OCI-LY7 (cell line): ENCODE measurements at regions not wholly inside any gene's neighbourhood (a gene's known extent, or its start where the extent isn't known, plus 50 kb on each side); places are given as distances from the start of the nearest gene placed in this dataset.

Experiments used
- BruUV-seq: library from RNA; stranded (reverse); fragments of 400-500 nt; replicated peaks from 2 replicates; lab custom pipeline; 2021; lab: Mats Ljungman, UMichigan
- CTCF ChIA-PET: fragments of 300-600 bp; sonication (Branson Sonifier 250); formaldehyde crosslinking; loops from one replicate; lab custom pipeline; 2022; ENCODE audit warnings: antibody characterized with exemption; ENCODE audit not compliant: unreplicated experiment; lab: Charles Lee
- POLR2A ChIA-PET: fragments of 300-600 bp; sonication (Branson Sonifier 250); formaldehyde crosslinking; loops from one replicate; lab custom pipeline; 2022; ENCODE audit warnings: antibody characterized with exemption; lab: Charles Lee
- DNase-seq: peaks from one replicate; pipeline ENCODE4 v3.0.0-alpha.2; 2015; ENCODE audit warnings: low spot score
- H2AFZ ChIP-seq: fragments of 200-600 bp; sonication (generic), shearing (Covaris generic); 2 replicates; pipeline ENCODE4 v1.6.1; 2014; ENCODE audit warnings: mild to moderate bottlenecking, antibody characterized with exemption, low read length, moderate library complexity
- H3K27ac ChIP-seq: fragments of 200-600 bp; sonication (generic); 2 replicates; pipeline ENCODE4 v1.5.1; 2014; ENCODE audit warnings: mixed run types, low read depth, mild to moderate bottlenecking, moderate library complexity, low read length, inconsistent platforms; ENCODE audit not compliant: poor library complexity, severe bottlenecking
- H3K36me3 ChIP-seq: fragments of 200-600 bp; sonication (generic); 2 replicates; pipeline ENCODE4 v1.6.1; 2014; ENCODE audit warnings: mild to moderate bottlenecking, antibody characterized with exemption, low read length, moderate library complexity, mixed read lengths; ENCODE audit not compliant: insufficient read depth
- H3K4me1 ChIP-seq: fragments of 200-600 bp; sonication (generic); 2 replicates; pipeline ENCODE4 v1.5.1; 2014; ENCODE audit warnings: mild to moderate bottlenecking, low read length; ENCODE audit not compliant: insufficient read depth, poor library complexity, severe bottlenecking
- H3K4me2 ChIP-seq: fragments of 200-600 bp; sonication (generic); 2 replicates; pipeline ENCODE4 v1.6.1; 2014; ENCODE audit warnings: mild to moderate bottlenecking, low read length
- H3K4me3 ChIP-seq: fragments of 200-600 bp; sonication (generic); 2 replicates; pipeline ENCODE4 v1.5.1; 2014; ENCODE audit warnings: mild to moderate bottlenecking, low read depth, low read length; ENCODE audit not compliant: poor library complexity, severe bottlenecking
- H3K79me2 ChIP-seq: fragments of 200-600 bp; sonication (generic); 2 replicates; pipeline ENCODE4 v1.6.1; 2016; ENCODE audit warnings: low read depth, mild to moderate bottlenecking, low read length, moderate library complexity, mixed read lengths; ENCODE audit not compliant: insufficient read depth
- H3K9me2 ChIP-seq: fragments of 200-600 bp; sonication (generic); 2 replicates; pipeline ENCODE4 v1.6.1; 2016; ENCODE audit warnings: mild to moderate bottlenecking, low read length, mixed read lengths; ENCODE audit not compliant: insufficient read depth
- H3K9me3 ChIP-seq: fragments of 200-600 bp; sonication (generic); 2 replicates; pipeline ENCODE4 v1.6.1; 2014; ENCODE audit warnings: mild to moderate bottlenecking, mixed run types, low read length, mixed read lengths
- H4K20me1 ChIP-seq: fragments of 200-600 bp; sonication (generic); 2 replicates; pipeline ENCODE4 v1.6.1; 2014; ENCODE audit warnings: mild to moderate bottlenecking, antibody characterized with exemption, low read length, moderate library complexity, mixed read lengths; ENCODE audit not compliant: insufficient read depth
- EZH2phosphoT487 ChIP-seq: fragments of 200-600 bp; sonication (generic); IDR thresholded peaks from 2 replicates; pipeline ENCODE4 v1.6.1; 2018; ENCODE audit warnings: low read depth, borderline replicate concordance, mild to moderate bottlenecking, mixed run types, antibody characterized with exemption, low read length, moderate library complexity, mixed read lengths
- intact Hi-C: fragments of 100-400 bp; cut with micrococcal nuclease; formaldehyde crosslinking; loops from one replicate; pipeline ENCODE4 v1.10.0; 2022; ENCODE audit not compliant: unreplicated experiment
- TF ChIP-seq, protein P1 (sequence below): fragments of 200-600 bp; sonication (generic); conservative IDR thresholded peaks from 2 replicates; pipeline ENCODE4 v1.5.1; 2014; ENCODE audit warnings: mild to moderate bottlenecking, antibody characterized with exemption, low read length, moderate library complexity, mixed read lengths

DNA sequence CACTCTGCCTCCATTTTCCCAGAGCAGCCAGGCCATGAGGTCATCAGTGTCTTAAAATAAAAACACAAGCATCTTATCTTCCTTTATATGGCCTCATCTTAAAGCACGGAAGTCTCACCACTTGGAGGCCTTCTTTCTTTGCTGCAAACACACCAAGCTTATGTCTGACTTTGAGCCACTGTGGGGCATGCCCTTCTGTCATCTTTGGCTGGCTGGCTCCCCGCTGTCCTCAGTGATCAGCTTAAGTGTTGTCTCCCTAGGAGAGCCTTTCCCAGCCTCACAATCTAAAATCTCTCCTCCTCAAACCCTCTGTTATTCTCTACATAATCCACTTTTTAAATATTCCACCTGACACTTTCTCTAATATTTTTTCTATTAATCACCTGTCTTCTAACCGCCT lies 191.6 kb upstream of the TTC29 start:
- no peak for DNase-seq
- H3K9me3 ChIP-seq = no peaks in the 10 kb centered on the region
- H3K36me3 ChIP-seq = no peaks in the 10 kb centered on the region
- H3K4me2 ChIP-seq = no peak overlapping the region
- H3K27ac ChIP-seq = no peak overlapping the region
- H3K4me1 ChIP-seq = no peaks in the 10 kb centered on the region
- H3K4me3 ChIP-seq = no peak overlapping the region
- no peaks in the 10 kb centered on the region for H3K9me2 ChIP-seq
- intact Hi-C loops = no loop called here
- H2AFZ ChIP-seq = no peak overlapping the region
- H4K20me1 ChIP-seq = no peaks in the 10 kb centered on the region
- CTCF ChIA-PET = no interaction called here
- TF ChIP-seq EZH2phosphoT487 = no peak
- TF ChIP-seq, protein P1, sequence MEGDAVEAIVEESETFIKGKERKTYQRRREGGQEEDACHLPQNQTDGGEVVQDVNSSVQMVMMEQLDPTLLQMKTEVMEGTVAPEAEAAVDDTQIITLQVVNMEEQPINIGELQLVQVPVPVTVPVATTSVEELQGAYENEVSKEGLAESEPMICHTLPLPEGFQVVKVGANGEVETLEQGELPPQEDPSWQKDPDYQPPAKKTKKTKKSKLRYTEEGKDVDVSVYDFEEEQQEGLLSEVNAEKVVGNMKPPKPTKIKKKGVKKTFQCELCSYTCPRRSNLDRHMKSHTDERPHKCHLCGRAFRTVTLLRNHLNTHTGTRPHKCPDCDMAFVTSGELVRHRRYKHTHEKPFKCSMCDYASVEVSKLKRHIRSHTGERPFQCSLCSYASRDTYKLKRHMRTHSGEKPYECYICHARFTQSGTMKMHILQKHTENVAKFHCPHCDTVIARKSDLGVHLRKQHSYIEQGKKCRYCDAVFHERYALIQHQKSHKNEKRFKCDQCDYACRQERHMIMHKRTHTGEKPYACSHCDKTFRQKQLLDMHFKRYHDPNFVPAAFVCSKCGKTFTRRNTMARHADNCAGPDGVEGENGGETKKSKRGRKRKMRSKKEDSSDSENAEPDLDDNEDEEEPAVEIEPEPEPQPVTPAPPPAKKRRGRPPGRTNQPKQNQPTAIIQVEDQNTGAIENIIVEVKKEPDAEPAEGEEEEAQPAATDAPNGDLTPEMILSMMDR = no peak
- no peaks in the 10 kb centered on the region for H3K79me2 ChIP-seq
- no TSS peak for BruUV-seq
- POLR2A ChIA-PET = interaction anchor here (0.7 kb wide), 1 partner anchor 33 kb away, joined by 3 read pairs; no protein-coding TSS in a partner anchor

DNA sequence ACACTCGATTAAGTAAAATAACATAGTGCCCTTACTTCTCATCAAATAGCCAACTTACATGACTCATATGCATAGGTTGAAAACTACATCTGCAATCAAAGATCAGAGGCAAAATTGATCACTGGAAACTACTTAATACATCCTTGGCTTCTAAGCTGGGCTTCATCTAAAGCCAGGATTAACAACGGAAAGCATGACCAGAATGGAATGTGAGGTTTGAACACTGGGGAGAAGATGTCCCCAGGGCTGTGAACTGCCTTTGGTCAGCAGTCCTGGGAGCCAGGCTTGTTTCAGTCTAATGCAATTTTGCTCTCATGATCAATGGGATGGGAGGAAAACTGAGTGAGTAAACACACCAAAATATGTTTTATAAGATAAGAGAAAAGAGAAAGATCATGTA lies 192.5 kb upstream of the TTC29 start:
- no peaks in the 10 kb centered on the region for H3K36me3 ChIP-seq
- DNase-seq = no peak
- no peak overlapping the region for H3K4me3 ChIP-seq
- no peaks in the 10 kb centered on the region for H3K9me2 ChIP-seq
- ChIA-PET CTCF (no interaction called here), POLR2A (interaction anchor here (0.7 kb wide), 1 partner anchor 98 kb away, joined by 3 read pairs; no protein-coding TSS in a partner anchor)
- no peaks in the 10 kb centered on the region for H3K79me2 ChIP-seq
- H3K4me2 ChIP-seq = no peak overlapping the region
- BruUV-seq = no TSS peak
- no peaks in the 10 kb centered on the region for H4K20me1 ChIP-seq
- H3K9me3 ChIP-seq = no peaks in the 10 kb centered on the region
- TF ChIP-seq, protein P1 = no peak
- TF ChIP-seq EZH2phosphoT487 = no peak
- no peaks in the 10 kb centered on the region for H3K4me1 ChIP-seq
- H3K27ac ChIP-seq = no peak overlapping the region
- H2AFZ ChIP-seq = no peak overlapping the region
- intact Hi-C loops = no loop called here

DNA sequence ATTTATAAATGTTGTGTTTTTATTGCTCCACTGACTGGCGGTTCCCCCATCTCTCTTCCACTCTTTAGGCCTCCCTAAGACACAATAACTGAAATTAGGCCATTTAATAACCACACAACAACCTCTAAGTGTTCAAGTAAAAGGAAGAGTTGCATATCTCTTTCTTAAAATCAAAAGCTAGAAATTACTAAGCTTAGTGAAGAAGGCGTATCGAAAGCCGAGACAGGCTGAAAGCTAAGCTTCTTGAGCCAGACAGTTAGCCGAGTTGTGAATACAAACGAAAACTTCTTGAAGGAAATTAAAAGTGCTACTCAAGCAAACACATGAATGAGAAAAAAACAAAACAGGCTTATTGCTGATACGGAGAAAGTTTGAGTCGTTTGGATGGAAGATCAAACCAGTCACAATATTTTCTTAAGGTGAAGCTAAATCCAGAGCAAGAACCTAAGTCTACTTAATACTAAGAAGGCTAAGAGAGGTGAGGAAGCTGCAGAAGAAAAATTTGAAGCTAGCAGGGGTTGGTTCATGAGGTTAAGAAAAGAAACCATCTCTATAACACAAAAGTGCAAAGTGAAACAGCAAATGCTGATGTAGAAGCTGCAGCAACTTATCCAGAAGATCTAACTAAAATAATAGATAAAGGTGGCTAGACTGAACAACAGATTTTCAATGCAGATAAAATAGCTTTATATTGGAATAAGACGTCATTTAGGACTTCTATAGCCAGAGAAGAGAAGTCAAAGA lies 194.0 kb upstream of the TTC29 start:
- Histone ChIP-seq H3K9me2 (no peaks in the 10 kb centered on the region), H3K4me2 (no peak overlapping the region), H3K79me2 (no peaks in the 10 kb centered on the region), H3K4me1 (no peaks in the 10 kb centered on the region), H2AFZ (no peak overlapping the region), H3K9me3 (no peaks in the 10 kb centered on the region), H3K27ac (no peak overlapping the region), H4K20me1 (no peaks in the 10 kb centered on the region), H3K36me3 (no peaks in the 10 kb centered on the region), H3K4me3 (no peak overlapping the region)
- DNase-seq = no peak
- BruUV-seq = no TSS peak
- intact Hi-C loops = no loop called here
- TF ChIP-seq EZH2phosphoT487 = no peak
- TF ChIP-seq, protein P1 = no peak
- ChIA-PET POLR2A (no interaction called here), CTCF (no interaction called here)
